H1 (cell line): ENCODE measurements at regions not wholly inside any gene's neighbourhood (a gene's known extent, or its start where the extent isn't known, plus 50 kb on each side); places are given as distances from the start of the nearest gene placed in this dataset.

Experiments
- EGR1 ChIP-seq: IDR thresholded peaks from 2 replicates; pipeline ENCODE4 v1.6.1; 2011; ENCODE audit warnings: low read depth, low read length, borderline replicate concordance
- POLR2A ChIP-seq, 2 experiments: IDR thresholded peaks; 1 replicate in 1 of 2; 2 replicates in 1 of 2; pipeline ENCODE4 v1.6.1; 2011; ENCODE audit warnings: low read depth in 2 of 2, low read length in 2 of 2, mild to moderate bottlenecking in 2 of 2; ENCODE audit errors: control extremely low read depth in 1 of 2
- RXRA ChIP-seq: IDR thresholded peaks from 2 replicates; pipeline ENCODE4 v1.6.1; 2011; ENCODE audit warnings: low read depth, mild to moderate bottlenecking, low read length, moderate library complexity; ENCODE audit not compliant: insufficient read depth
- SP2 ChIP-seq: IDR thresholded peaks from 2 replicates; pipeline ENCODE4 v1.6.1; 2012; ENCODE audit warnings: mild to moderate bottlenecking, low read length, inconsistent platforms
- TBP ChIP-seq: IDR thresholded peaks from 2 replicates; pipeline ENCODE4 v1.6.1; 2011; ENCODE audit warnings: low read depth, low read length, improper control_type of control experiment
- YY1 ChIP-seq: IDR thresholded peaks from 2 replicates; pipeline ENCODE4 v1.6.1; 2011; ENCODE audit warnings: low read depth, mild to moderate bottlenecking, low read length
- TF ChIP-seq, protein P1 (sequence below), 3 experiments: IDR thresholded peaks; 1 replicate in 2 of 3; 2 replicates in 1 of 3; pipeline versions ENCODE4 v1.5.1 to v1.6.1; 2011; ENCODE audit warnings: low read length in 3 of 3, mild to moderate bottlenecking in 3 of 3, inconsistent platforms in 2 of 3, low read depth in 1 of 3, moderate library complexity in 1 of 3; ENCODE audit not compliant: insufficient read depth in 1 of 3; ENCODE audit errors: control extremely low read depth in 1 of 3
- TF ChIP-seq, protein P2 (sequence below): IDR thresholded peaks from 2 replicates; pipeline ENCODE4 v1.6.1; 2012; ENCODE audit warnings: inconsistent platforms

DNA sequence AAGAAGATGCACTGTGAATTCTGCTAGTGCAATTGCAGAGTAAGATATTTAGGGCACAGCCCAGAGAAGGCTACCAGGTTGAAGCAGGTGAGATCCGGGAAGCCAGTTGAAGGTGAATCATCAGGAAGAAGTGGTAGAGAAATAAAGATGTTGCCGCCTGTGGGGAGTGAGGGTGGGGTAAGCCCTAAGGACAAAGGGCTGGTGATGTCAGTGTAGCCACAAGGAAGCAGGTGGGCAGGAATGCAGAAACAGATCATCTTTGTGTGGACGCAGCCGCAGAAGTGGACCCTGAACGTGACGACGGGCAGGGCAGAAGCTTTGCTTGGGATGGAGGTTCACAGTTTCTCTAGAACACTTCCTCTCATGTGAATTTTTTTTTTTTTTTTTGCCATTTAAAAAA lies 164.2 kb downstream of the ACTL7B start:
- TF ChIP-seq TBP (no peak), POLR2A (IDR thresholded peaks at IDR 0.05; ENCODE audit: control extremely low read depth in 1 of 2, low read depth in 2 of 2, low read length in 2 of 2) (no peak), EGR1 (no peak), SP2 (no peak), YY1 (no peak), RXRA (no peak)
- TF ChIP-seq, protein P1, sequence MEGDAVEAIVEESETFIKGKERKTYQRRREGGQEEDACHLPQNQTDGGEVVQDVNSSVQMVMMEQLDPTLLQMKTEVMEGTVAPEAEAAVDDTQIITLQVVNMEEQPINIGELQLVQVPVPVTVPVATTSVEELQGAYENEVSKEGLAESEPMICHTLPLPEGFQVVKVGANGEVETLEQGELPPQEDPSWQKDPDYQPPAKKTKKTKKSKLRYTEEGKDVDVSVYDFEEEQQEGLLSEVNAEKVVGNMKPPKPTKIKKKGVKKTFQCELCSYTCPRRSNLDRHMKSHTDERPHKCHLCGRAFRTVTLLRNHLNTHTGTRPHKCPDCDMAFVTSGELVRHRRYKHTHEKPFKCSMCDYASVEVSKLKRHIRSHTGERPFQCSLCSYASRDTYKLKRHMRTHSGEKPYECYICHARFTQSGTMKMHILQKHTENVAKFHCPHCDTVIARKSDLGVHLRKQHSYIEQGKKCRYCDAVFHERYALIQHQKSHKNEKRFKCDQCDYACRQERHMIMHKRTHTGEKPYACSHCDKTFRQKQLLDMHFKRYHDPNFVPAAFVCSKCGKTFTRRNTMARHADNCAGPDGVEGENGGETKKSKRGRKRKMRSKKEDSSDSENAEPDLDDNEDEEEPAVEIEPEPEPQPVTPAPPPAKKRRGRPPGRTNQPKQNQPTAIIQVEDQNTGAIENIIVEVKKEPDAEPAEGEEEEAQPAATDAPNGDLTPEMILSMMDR (IDR thresholded peaks at IDR 0.05; ENCODE audit: control extremely low read depth in 1 of 3, insufficient read depth in 1 of 3, low read depth in 1 of 3, low read length in 3 of 3) = no peak
- TF ChIP-seq, protein P2, sequence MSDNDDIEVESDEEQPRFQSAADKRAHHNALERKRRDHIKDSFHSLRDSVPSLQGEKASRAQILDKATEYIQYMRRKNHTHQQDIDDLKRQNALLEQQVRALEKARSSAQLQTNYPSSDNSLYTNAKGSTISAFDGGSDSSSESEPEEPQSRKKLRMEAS = no peak
